Stomach (tissue), 4 donors: ENCODE measurements at regions not wholly inside any gene's neighbourhood (a gene's known extent, or its start where the extent isn't known, plus 50 kb on each side); places are given as distances from the start of the nearest gene placed in this dataset.

Experiments used
- CTCF ChIP-seq, 7 experiments: fragments of 450-650 bp in 4 of 7; fragments of 200-600 bp in 3 of 7; sonication (generic) in 3 of 7; IDR thresholded peaks; one replicate each; pipeline ENCODE4 v1.5.1; 2016 to 2019; ENCODE audit warnings: antibody characterized with exemption in 7 of 7, control low read depth in 2 of 7, mild to moderate bottlenecking in 1 of 7
- EP300 ChIP-seq: sonication (generic); formaldehyde crosslinking; IDR thresholded peaks from one replicate; pipeline ENCODE4 v1.6.1; 2017; ENCODE audit warnings: antibody characterized with exemption

GRCh38 chr15:61764141-61764540, 296.1 kb downstream of the VPS13C start:
- TF ChIP-seq CTCF (IDR thresholded peaks at IDR 0.05): no peak
- no peak for TF ChIP-seq EP300
